Endothelial cell (in vitro differentiated cells): ENCODE measurements at regions not wholly inside any gene's neighbourhood (a gene's known extent, or its start where the extent isn't known, plus 50 kb on each side); places are given as distances from the start of the nearest gene placed in this dataset.

Experiments used
- DNase-seq: peaks from one replicate; pipeline ENCODE4 v3.0.0; 2021; ENCODE audit warnings: low spot score
- H3K27ac Mint-ChIP-seq: one replicate; pipeline ENCODE4 v1.8.0; 2021; ENCODE audit warnings: mixed read lengths, inconsistent platforms; ENCODE audit not compliant: unreplicated experiment
- H3K27me3 Mint-ChIP-seq: one replicate; pipeline ENCODE4 v1.8.0; 2021; ENCODE audit warnings: mild to moderate bottlenecking, moderate library complexity, mixed read lengths, inconsistent platforms; ENCODE audit not compliant: unreplicated experiment
- H3K36me3 Mint-ChIP-seq: one replicate; pipeline ENCODE4 v1.8.0; 2021; ENCODE audit warnings: mild to moderate bottlenecking, low read depth, mixed read lengths, inconsistent platforms; ENCODE audit not compliant: unreplicated experiment
- H3K4me1 Mint-ChIP-seq: one replicate; pipeline ENCODE4 v1.8.0; 2021; ENCODE audit warnings: mild to moderate bottlenecking, mixed read lengths, inconsistent platforms; ENCODE audit not compliant: unreplicated experiment
- H3K4me3 Mint-ChIP-seq: one replicate; pipeline ENCODE4 v1.8.0; 2021; ENCODE audit warnings: mild to moderate bottlenecking, mixed read lengths, inconsistent platforms; ENCODE audit not compliant: unreplicated experiment
- H3K9me3 Mint-ChIP-seq: one replicate; pipeline ENCODE4 v1.8.0; 2021; ENCODE audit warnings: mixed read lengths, inconsistent platforms; ENCODE audit not compliant: unreplicated experiment
- TF ChIP-seq, protein P1 (sequence below): fragments of 200-600 bp; sonication (generic); IDR thresholded peaks from one replicate; pipeline ENCODE4 v1.5.0; 2021; ENCODE audit warnings: antibody characterized with exemption; ENCODE audit not compliant: unreplicated experiment

DNA sequence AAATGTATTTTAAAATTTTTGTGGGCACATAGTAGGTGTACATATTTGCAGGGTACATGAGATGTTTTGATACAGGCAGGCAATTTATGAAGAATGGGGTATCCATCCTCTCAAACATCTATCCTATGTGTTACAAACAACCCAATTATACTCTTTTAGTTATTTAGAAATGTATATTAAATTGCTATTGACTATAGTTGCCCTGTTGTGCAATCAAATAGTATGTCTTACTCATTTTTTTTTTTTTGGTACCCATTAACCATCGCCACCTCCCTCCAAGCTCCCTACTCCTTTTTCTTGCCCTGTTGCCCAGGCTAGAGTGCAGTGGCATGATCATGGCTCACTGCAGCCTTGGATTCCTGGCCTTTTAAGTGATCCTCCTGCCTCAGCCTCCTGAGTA is 128.1 kb downstream of the BAMBI start:
- H3K4me1 Mint-ChIP-seq = peaks cover 51% of the 10 kb centered on the region
- H3K36me3 Mint-ChIP-seq = no peaks in the 10 kb centered on the region
- H3K27ac Mint-ChIP-seq = no peak overlapping the region
- H3K27me3 Mint-ChIP-seq = peaks cover 4% of the 10 kb centered on the region
- H3K4me3 Mint-ChIP-seq = no peak overlapping the region
- no peaks in the 10 kb centered on the region for H3K9me3 Mint-ChIP-seq
- no peak for DNase-seq
- TF ChIP-seq, protein P1, sequence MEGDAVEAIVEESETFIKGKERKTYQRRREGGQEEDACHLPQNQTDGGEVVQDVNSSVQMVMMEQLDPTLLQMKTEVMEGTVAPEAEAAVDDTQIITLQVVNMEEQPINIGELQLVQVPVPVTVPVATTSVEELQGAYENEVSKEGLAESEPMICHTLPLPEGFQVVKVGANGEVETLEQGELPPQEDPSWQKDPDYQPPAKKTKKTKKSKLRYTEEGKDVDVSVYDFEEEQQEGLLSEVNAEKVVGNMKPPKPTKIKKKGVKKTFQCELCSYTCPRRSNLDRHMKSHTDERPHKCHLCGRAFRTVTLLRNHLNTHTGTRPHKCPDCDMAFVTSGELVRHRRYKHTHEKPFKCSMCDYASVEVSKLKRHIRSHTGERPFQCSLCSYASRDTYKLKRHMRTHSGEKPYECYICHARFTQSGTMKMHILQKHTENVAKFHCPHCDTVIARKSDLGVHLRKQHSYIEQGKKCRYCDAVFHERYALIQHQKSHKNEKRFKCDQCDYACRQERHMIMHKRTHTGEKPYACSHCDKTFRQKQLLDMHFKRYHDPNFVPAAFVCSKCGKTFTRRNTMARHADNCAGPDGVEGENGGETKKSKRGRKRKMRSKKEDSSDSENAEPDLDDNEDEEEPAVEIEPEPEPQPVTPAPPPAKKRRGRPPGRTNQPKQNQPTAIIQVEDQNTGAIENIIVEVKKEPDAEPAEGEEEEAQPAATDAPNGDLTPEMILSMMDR = no peak

DNA sequence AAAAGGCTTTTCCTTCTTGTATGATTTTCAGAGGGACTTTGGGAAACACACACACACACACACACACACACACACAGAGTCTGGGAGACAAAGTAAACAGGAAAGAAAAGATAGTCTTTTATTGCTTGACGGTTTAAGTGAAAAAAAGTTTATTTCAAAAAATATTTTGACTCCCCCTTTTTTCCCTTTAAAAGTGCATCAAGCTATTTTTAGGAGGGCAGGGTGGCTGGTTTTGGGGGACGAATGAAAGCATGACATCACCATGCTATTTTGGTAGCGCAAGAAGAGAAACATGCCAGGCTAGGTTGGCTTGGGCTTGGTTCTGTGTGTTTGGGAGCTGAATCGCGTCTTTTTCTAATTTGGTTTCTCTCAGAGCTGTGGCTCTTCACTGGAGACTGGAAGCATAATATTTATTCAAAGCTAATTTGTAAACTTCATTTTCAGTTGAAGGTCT is 129.2 kb downstream of the BAMBI start:
- no peak for DNase-seq
- H3K4me3 Mint-ChIP-seq = no peak overlapping the region
- no peaks in the 10 kb centered on the region for H3K9me3 Mint-ChIP-seq
- no peaks in the 10 kb centered on the region for H3K36me3 Mint-ChIP-seq
- H3K27ac Mint-ChIP-seq = peak overlapping the region; percentile 94
- H3K4me1 Mint-ChIP-seq = peaks cover 57% of the 10 kb centered on the region
- H3K27me3 Mint-ChIP-seq = peaks cover 7% of the 10 kb centered on the region
- TF ChIP-seq, protein P1 = no peak

DNA sequence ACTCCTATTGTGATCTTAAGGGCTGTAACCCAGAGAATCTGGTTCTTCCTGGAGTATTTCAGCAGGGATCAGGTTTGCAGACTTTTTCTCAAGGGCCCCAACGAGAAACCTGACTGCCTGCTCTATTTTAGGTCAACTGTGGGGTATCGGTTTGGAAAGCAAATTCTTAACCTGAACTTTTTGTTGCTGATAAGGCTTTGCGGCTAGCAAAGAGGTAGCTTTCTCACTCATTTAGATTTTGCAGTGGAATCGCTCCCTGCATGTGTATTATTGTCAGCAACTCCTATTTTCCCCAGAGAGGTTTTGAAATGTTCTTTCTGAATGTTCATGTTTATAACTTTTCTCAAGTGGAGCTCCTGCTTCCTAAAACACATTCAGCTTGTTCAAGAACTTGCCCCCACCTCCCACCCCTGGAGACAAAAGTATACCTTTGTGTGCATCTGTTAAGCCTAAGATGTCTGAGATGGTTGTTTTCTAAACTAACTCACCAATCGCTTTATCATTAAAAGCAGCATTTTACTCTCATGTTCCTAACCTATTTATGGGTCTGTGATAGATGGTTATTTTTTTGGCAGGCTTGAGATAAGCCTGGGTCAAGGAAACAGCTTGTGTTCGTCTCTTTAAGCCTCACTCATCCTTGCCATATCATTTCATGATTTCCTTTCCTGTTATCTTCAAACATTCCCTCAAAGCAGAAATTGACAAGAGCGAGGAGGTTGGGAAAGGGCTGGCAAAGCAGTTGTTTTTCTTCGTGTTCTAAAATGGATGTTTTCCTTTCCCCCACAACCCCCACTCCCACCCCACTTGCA is 129.8 kb downstream of the BAMBI start:
- no peak for DNase-seq
- H3K27me3 Mint-ChIP-seq = peaks cover 9% of the 10 kb centered on the region
- no peak overlapping the region for H3K4me3 Mint-ChIP-seq
- H3K36me3 Mint-ChIP-seq = no peaks in the 10 kb centered on the region
- no peaks in the 10 kb centered on the region for H3K9me3 Mint-ChIP-seq
- peak overlapping the region; percentile 94 for H3K27ac Mint-ChIP-seq
- TF ChIP-seq, protein P1 = no peak
- H3K4me1 Mint-ChIP-seq = peaks cover 62% of the 10 kb centered on the region

DNA sequence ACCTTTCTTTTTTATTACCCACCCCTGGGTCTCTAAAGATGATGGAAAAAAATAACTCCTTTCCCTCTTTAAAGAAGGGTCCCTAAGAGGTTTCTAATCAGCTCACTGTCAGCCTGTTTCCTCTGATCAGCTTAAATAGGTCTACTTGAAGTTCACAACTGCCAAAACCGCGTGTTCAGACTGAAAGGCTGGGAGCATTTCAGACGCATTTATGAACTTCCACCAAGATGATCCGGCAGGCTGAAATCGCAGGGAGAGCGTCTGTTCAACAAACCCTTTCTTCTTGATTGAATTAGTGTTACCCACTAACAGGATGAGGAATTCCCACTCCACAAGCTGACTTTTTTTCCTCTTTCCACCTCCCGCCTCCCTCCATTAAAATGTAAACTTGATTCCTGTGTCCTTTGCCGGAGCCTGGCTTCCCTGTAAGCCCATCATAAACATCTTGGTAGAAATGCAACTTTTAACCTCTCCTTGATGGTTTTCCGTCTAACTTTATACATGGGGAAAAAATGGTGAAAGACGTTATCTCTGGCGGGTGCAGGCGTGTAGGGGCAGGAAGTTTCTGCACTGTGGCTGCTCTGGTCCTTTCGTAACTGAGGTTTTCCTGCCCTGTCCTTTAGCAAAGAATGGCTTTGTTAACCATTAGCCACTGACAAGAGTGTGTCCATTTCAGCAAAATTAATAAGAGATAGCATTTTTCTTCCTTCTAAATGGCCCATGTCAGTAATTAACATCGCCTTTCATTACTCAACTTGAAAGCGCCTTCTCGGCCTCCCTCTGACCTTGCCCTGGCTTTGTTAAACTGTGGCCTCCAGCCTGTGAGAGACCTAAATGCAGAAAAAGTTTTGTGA is 130.7 kb downstream of the BAMBI start:
- Mint-ChIP-seq H3K27ac (peak overlapping the region; percentile 94), H3K4me3 (peak overlapping the region; percentile 56), H3K36me3 (no peaks in the 10 kb centered on the region), H3K9me3 (no peaks in the 10 kb centered on the region), H3K27me3 (peaks cover 6% of the 10 kb centered on the region), H3K4me1 (peaks cover 70% of the 10 kb centered on the region)
- peak; percentile 25 for DNase-seq
- TF ChIP-seq, protein P1 = no peak
